Panc1 (cell line): ENCODE measurements at regions not wholly inside any gene's neighbourhood (a gene's known extent, or its start where the extent isn't known, plus 50 kb on each side); places are given as distances from the start of the nearest gene placed in this dataset.

Experiments
- POLR2AphosphoS5 ChIP-seq: IDR thresholded peaks from 2 replicates; pipeline ENCODE4 v1.6.1; 2012; ENCODE audit warnings: mild to moderate bottlenecking, low read depth, low read length, moderate library complexity
- TF ChIP-seq, protein P1 (sequence below): fragments of 450-650 bp; IDR thresholded peaks from 2 replicates; pipeline ENCODE4 v1.5.1; 2017; ENCODE audit warnings: mild to moderate bottlenecking
- TF ChIP-seq, protein P2 (sequence below), 2 experiments: IDR thresholded peaks; 2 replicates each; pipeline ENCODE4 v1.6.1; 2011 to 2012; ENCODE audit warnings: low read depth in 2 of 2, control low read depth in 1 of 2, low read length in 1 of 2, mild to moderate bottlenecking in 1 of 2, moderate library complexity in 1 of 2; ENCODE audit not compliant: insufficient read depth in 1 of 2

DNA sequence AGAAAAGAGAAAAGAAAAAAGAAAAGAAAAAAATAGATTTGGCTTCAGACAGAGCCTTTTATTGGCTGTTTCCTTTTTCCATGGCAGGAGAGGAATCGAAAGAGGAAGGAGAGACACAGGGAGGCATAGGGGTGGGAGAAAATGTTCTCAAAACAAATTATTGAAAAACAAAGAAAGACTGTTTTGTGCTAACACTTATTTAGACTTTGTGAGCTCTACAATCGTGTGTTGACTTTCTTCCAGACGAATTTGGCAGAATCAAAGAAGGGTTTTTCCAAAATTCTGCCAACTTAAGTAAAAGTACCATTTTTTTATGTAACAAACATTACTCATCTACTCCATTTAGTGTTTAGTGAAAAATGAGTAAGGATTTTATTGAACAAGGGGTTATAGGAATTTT is 982.2 kb downstream of the REEP3 start:
- TF ChIP-seq POLR2AphosphoS5 = no peak
- TF ChIP-seq, protein P1, sequence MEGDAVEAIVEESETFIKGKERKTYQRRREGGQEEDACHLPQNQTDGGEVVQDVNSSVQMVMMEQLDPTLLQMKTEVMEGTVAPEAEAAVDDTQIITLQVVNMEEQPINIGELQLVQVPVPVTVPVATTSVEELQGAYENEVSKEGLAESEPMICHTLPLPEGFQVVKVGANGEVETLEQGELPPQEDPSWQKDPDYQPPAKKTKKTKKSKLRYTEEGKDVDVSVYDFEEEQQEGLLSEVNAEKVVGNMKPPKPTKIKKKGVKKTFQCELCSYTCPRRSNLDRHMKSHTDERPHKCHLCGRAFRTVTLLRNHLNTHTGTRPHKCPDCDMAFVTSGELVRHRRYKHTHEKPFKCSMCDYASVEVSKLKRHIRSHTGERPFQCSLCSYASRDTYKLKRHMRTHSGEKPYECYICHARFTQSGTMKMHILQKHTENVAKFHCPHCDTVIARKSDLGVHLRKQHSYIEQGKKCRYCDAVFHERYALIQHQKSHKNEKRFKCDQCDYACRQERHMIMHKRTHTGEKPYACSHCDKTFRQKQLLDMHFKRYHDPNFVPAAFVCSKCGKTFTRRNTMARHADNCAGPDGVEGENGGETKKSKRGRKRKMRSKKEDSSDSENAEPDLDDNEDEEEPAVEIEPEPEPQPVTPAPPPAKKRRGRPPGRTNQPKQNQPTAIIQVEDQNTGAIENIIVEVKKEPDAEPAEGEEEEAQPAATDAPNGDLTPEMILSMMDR = no peak
- TF ChIP-seq, protein P2, sequence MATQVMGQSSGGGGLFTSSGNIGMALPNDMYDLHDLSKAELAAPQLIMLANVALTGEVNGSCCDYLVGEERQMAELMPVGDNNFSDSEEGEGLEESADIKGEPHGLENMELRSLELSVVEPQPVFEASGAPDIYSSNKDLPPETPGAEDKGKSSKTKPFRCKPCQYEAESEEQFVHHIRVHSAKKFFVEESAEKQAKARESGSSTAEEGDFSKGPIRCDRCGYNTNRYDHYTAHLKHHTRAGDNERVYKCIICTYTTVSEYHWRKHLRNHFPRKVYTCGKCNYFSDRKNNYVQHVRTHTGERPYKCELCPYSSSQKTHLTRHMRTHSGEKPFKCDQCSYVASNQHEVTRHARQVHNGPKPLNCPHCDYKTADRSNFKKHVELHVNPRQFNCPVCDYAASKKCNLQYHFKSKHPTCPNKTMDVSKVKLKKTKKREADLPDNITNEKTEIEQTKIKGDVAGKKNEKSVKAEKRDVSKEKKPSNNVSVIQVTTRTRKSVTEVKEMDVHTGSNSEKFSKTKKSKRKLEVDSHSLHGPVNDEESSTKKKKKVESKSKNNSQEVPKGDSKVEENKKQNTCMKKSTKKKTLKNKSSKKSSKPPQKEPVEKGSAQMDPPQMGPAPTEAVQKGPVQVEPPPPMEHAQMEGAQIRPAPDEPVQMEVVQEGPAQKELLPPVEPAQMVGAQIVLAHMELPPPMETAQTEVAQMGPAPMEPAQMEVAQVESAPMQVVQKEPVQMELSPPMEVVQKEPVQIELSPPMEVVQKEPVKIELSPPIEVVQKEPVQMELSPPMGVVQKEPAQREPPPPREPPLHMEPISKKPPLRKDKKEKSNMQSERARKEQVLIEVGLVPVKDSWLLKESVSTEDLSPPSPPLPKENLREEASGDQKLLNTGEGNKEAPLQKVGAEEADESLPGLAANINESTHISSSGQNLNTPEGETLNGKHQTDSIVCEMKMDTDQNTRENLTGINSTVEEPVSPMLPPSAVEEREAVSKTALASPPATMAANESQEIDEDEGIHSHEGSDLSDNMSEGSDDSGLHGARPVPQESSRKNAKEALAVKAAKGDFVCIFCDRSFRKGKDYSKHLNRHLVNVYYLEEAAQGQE (IDR thresholded peaks at IDR 0.05; ENCODE audit: insufficient read depth in 1 of 2, low read depth in 2 of 2, low read length in 1 of 2) = no peak
